Activated CD4-positive, alpha-beta T cell treated with anti-CD3 and anti-CD28 coated beads, Interleukin-2, amount 50 U/mL, for 16 hours (primary cell): ENCODE measurements at regions not wholly inside any gene's neighbourhood (a gene's known extent, or its start where the extent isn't known, plus 50 kb on each side); places are given as distances from the start of the nearest gene placed in this dataset.
"Not testable (repeated sequence)": the region's sequence is repeated elsewhere in the genome, so short reads cannot be mapped to it uniquely, and the experiment has no call there.

ENCODE experiments used
- DNase-seq: peaks from one replicate; pipeline ENCODE4 v3.0.0-alpha.2; 2020

- no peak for DNase-seq
Observed at GRCh38 chr2:237218756-237219155, 133.1 kb downstream of the COPS8 start.

GRCh38 chr2:237219826-237220225, 134.1 kb downstream of the COPS8 start:
- DNase-seq: no peak

- no peak for DNase-seq
Observed at GRCh38 chr2:237221443-237221842, 135.8 kb downstream of the COPS8 start.

GRCh38 chr2:237222178-237222577, 136.5 kb downstream of the COPS8 start:
- DNase-seq: no peak

DNA sequence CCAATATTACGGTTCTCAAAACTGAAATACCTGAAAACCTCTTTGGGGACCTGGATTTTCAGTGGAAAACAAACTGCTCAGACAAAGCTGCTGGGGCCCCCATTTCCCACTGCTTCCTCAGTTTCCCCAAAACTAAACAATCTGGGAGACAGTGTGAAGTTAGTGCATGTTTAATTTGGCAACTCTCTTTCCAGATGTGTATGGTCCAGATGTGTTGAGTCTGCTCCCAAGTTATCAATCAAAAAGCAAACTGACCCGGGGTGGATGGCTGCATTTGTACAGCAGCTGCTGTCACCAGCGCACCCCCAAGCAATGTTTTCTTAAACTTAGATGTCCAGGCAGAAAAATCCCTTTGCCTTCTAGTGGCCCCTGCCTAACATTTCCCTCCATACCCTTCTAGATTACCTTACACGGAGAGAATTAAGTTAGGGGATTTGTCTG, 136.9 kb downstream of the COPS8 start:
- no peak for DNase-seq

DNA sequence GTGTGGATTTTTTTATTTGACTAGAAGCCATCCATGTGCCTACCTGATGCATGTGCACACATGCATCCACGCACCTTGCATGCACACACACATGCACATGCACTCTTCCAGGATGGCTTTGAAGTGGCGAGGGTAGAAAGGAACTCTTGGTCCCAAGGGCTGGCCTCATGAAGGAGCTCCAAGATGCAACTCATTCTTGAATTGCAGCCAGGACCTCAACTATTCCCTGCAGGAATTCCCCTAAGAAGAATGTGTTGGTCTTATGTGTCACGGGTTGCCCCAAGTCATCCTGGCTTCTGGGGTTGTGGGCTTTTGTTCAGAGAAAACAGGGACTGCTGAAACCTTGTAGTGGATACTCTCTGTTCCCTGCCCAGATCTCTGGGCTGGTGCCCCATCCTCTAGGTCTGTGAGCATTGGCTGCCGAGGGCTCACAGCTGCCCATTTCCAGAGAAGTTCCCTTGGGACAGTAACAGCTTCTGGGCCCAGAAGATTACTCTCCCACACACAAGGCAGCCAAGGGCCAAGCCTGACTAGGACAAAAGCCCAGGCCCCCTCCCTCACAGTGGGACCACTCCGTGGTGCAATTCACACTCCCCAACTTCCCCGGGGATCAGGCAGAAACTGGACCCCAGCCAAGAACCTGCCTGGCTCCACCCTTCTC, 137.6 kb downstream of the COPS8 start:
- no peak for DNase-seq

- no peak for DNase-seq
Observed at GRCh38 chr2:237227190-237227589, 141.5 kb downstream of the COPS8 start.

DNA sequence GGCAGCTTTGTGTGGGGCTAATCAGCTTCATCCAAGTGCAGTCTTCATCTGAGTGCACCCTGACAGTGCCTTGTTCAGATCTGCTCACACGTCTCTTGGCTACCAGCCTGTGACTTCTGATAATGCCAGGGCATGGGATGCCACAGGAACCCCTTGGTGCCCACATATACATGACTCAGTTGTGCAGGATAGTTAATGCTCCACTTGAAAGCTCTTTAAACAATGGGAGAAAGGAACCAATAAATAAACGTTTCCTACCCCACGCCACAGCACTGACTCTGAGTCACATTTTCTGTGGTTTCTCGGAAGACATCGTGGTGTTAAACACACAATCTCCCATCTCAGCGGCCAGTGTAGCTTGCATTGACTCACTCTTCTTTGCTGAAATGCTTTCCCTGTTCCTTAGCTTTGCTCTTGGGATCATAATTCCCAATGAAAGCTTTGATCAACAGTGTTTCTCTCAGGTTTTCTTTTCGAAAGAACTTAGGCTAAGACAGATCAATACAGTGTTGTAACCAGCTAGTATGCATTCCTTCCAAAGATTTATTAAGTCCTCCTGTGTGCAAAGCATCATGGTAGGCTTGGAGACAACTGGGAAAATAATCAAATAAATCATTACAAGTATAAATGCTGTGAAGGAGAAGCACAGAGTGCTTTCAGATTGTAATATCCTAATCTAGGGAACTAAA, 142.0 kb downstream of the COPS8 start:
- DNase-seq: peak; percentile 45

- DNase-seq: no peak
Observed at GRCh38 chr2:237228281-237228625, 142.6 kb downstream of the COPS8 start.

DNA sequence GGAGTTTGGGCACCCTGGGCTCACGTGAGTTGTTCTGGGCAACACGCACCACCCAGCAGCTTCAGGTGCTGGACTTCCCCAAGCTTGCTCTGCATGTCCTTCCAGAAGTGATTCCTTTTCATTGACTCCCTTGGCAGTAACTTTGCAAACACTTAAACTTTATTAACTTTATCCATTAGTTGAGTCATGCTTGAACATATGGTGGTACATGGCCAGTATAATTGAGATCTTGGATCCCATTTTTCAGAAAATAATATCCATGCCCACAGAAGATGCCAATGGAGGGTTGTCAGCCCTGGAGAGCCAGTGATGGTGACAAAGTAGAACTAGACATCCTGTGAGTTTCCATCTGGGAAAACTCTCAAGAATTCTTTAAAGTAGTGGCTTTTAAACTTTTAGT, 144.2 kb downstream of the COPS8 start:
- no peak for DNase-seq

- DNase-seq: no peak
Observed at GRCh38 chr2:237230355-237230754, 144.7 kb downstream of the COPS8 start.

- DNase-seq: no peak
Observed at GRCh38 chr2:237231593-237231992, 145.9 kb downstream of the COPS8 start.

GRCh38 chr2:237232166-237232565, 146.5 kb downstream of the COPS8 start:
- DNase-seq: no peak

DNA sequence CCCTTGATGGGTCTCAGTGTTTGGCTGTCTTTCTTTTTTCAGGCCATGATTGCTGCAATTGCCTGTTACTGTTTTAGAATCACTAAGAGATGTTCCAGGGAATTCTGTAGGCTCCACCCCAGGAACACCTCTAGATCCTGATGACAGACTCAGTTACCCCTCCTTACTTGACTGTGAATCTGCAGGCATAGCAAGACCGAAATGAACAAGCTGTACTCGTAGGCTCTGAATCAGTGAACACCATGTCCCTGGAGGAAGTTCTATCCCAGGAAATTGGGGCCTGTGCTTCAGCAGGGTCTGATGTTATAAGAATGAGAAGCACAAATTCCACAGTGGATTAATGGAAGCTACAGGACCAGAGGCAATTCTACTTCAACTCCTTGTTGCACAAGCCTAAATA, 148.6 kb downstream of the COPS8 start:
- DNase-seq: no peak

DNA sequence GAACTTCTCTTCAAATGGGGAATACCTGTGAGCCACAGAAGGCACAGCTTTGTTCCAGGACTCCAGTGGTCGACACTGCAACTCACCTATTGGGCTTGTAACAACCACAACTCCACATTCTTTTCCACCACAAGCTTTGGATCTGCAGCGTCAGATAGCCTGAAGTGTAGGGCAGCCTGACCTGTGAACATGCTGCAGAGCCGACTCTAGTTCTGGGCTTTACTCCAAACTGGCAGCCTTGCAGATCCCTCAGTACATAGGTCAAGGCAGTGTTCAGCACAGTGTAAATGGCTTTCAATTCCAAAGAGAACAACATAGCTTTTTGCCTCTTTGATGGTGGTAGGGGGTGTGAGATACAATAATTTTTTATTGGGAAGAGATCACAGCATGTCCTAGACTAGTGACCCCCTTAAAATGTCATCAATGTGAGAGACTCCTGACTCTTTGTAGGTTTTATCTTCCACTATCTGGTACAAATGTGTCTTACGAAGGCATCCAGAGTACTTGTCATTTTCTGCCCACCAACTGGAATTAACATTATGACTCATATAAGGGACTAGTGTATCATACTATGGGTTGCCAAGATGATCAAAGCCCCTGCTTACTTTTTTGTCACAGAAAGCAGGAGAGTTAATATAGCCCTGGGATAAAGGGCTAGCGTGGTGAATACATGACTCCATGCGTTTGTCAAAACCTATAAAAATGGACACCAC, 149.8 kb downstream of the COPS8 start:
- DNase-seq: no peak

GRCh38 chr2:237236188-237236587, 150.5 kb downstream of the COPS8 start:
- DNase-seq: no peak

DNA sequence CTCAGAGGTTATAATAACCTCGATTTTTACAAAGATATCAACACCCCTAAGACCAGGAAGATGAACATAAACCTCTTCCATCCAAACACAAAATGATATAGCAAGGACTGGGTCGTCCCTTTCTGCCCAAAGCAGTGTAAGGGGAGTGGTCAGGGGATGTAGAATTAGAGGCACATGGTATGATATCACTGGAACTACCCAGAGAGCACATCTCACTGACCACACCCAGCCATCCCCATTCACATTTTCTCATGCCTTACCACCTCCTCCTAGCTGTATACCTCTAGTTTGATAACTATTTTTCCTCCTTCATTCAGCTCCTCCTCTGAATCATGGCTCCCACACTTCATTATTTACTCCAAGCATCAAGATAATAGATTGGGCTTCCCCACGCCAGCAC, 152.6 kb downstream of the COPS8 start:
- DNase-seq: no peak

DNA sequence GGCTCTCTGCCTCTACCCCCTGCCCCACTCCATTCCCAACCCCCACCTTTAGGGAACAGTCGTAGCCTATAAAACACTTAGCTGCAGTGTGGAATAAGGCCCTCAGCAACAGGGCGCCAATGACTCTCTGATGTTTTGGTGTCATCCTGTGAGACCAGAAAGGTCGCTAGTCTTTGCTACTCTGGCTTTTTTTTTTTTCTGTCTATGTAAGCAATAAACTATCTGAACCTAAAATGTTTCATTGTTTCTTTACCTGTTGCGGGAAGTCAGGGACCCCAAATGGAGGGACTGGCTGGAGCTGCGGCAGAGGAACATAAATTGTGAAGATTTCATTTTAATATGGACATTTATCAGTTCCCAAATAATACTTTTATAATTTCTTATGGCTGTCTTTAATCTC, 154.6 kb downstream of the COPS8 start:
- DNase-seq: no peak

GRCh38 chr2:237240868-237241267, 155.2 kb downstream of the COPS8 start:
- DNase-seq: not testable (repeated sequence)

DNA sequence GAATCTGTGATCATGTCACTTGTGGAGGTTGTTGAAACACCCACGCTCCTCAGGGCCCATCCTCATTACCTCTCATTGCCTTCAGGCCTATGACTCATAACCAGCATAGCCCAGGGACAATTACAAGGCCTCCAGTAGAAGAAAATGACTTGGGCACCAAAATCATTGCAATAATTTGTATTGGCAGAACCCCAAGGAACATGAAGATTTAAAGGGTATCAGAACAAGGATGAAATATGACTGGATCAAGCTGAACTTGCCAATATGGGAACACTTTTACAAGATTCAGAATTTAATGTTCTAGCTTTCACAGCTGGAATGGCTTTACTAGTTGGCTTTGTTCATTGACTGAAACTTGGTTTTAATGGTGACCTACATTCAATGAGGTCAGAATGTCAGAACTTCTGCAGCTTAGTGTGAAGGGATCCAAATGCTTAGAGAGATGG, 156.4 kb downstream of the COPS8 start:
- DNase-seq: no peak

- no peak for DNase-seq
Observed at GRCh38 chr2:237243487-237243886, 157.8 kb downstream of the COPS8 start.

GRCh38 chr2:237244178-237244577, 158.5 kb downstream of the COPS8 start:
- no peak for DNase-seq

- no peak for DNase-seq
Observed at GRCh38 chr2:237244976-237245646, 159.4 kb downstream of the COPS8 start.

GRCh38 chr2:237250599-237250998, 163.4 kb downstream of the COL6A3 start:
- no peak for DNase-seq
